Testis (tissue), 2 donors: ENCODE measurements at regions not wholly inside any gene's neighbourhood (a gene's known extent, or its start where the extent isn't known, plus 50 kb on each side); places are given as distances from the start of the nearest gene placed in this dataset.

ENCODE experiments used
- POLR2A ChIP-seq: fragments of 450-650 bp; IDR thresholded peaks from one replicate; pipeline ENCODE4 v1.6.1; 2017; ENCODE audit warnings: antibody characterized with exemption, mild to moderate bottlenecking, moderate library complexity
- TF ChIP-seq, protein P1 (sequence below), 3 experiments: fragments of 450-650 bp in 2 of 3; fragments of 200-600 bp in 1 of 3; sonication (generic) in 1 of 3; IDR thresholded peaks; one replicate each; pipeline ENCODE4 v1.5.1; 2016 to 2019; ENCODE audit warnings: antibody characterized with exemption in 3 of 3, mild to moderate bottlenecking in 2 of 3, moderate library complexity in 1 of 3

DNA sequence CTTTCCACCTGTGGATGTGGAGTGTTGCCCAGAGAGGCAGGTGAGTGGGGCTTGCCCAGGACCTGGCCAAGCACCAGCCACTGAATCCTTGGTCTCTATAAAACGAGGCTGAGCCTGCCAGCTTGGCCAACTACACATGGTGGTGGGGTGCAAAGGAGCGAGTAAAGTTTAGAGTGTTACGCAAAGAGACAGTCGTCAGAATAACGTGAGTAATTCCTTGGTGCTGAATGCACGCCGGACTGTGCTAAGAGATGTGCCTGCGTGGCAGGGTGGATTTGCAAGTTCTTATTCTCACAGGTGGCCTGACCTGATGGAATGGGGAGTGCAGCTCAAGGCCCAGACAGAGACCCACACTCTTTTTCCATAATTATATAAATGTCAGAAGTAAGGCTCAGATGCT is 88.6 kb upstream of the B3GAT1 start:
- TF ChIP-seq, protein P1, sequence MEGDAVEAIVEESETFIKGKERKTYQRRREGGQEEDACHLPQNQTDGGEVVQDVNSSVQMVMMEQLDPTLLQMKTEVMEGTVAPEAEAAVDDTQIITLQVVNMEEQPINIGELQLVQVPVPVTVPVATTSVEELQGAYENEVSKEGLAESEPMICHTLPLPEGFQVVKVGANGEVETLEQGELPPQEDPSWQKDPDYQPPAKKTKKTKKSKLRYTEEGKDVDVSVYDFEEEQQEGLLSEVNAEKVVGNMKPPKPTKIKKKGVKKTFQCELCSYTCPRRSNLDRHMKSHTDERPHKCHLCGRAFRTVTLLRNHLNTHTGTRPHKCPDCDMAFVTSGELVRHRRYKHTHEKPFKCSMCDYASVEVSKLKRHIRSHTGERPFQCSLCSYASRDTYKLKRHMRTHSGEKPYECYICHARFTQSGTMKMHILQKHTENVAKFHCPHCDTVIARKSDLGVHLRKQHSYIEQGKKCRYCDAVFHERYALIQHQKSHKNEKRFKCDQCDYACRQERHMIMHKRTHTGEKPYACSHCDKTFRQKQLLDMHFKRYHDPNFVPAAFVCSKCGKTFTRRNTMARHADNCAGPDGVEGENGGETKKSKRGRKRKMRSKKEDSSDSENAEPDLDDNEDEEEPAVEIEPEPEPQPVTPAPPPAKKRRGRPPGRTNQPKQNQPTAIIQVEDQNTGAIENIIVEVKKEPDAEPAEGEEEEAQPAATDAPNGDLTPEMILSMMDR (IDR thresholded peaks at IDR 0.05), result no peak
- TF ChIP-seq POLR2A, result no peak
